MM.1S (cell line): ENCODE measurements at regions not wholly inside any gene's neighbourhood (a gene's known extent, or its start where the extent isn't known, plus 50 kb on each side); places are given as distances from the start of the nearest gene placed in this dataset.

Experiments used
- CTCF ChIP-seq: fragments of 300-600 bp; sonication (generic); IDR thresholded peaks from 2 replicates; pipeline ENCODE4 v1.5.1; 2016; ENCODE audit warnings: antibody characterized with exemption, low read length, mixed read lengths
- EZH2 ChIP-seq: fragments of 300-600 bp; sonication (generic); optimal IDR thresholded peaks from 2 replicates; pipeline ENCODE3; 2017; ENCODE audit warnings: low read depth, mild to moderate bottlenecking, antibody characterized with exemption, low read length, mixed read lengths

DNA sequence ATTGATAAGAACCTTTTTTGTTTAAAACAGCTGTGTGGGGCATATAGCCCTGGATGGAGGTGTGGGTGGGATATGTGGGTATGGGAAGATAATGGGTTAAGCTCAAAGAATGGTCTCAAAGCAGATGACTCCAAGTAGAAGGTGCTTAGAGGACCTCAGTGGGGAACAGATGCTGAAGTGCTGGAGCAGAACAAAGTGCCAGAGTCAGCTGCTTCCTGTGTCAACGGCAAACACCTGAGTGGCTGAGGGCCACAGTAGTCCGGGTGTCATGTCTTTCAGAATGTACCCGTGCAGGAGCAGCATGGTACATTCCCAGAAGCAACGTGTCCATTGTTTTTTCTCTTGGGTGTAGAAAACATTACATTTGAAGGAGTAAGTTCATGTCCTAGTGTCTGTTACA is 210.6 kb downstream of the CCNG2 start:
- TF ChIP-seq CTCF (no peak), EZH2 (no peak)
